ENCODE measurements at regions not wholly inside any gene's neighbourhood (a gene's known extent, or its start where the extent isn't known, plus 50 kb on each side); places are given as distances from the start of the nearest gene placed in this dataset.

GRCh38 chr2:13770279-13770678 lies 862.2 kb upstream of the LRATD1 start:
- Mint-ChIP-seq H3K27ac (no peak overlapping the region), H3K4me1 (no peaks in the 10 kb centered on the region), H3K27me3 (ENCODE audit: insufficient read depth, low read depth, poor library complexity) (no peaks in the 10 kb centered on the region), H3K36me3 (ENCODE audit: low read depth) (no peaks in the 10 kb centered on the region), H3K4me3 (no peak overlapping the region), H3K9me3 (no peaks in the 10 kb centered on the region)
- H3K4me3 ChIP-seq, result no peak overlapping the region
- H3K79me2 ChIP-seq (replicated peaks; ENCODE audit: insufficient read depth), result no peaks in the 10 kb centered on the region
- no peaks in the 10 kb centered on the region for H4K20me1 ChIP-seq (replicated peaks; ENCODE audit: insufficient read depth)
- H3K4me1 ChIP-seq (ENCODE audit: insufficient read depth), result no peaks in the 10 kb centered on the region
- no peaks in the 10 kb centered on the region for H3K9me2 ChIP-seq (ENCODE audit: insufficient read depth)
- DNase-seq (ENCODE audit: low spot score) (no peak), ATAC-seq (no peak)
- no peak overlapping the region for H2AFZ ChIP-seq
- no peaks in the 10 kb centered on the region for H3K27me3 ChIP-seq (ENCODE audit: insufficient read depth)
- TF ChIP-seq JUNB (IDR thresholded peaks at IDR 0.05; ENCODE audit: unreplicated experiment), result no peak
- TF ChIP-seq POLR2AphosphoS5 (IDR thresholded peaks at IDR 0.05; ENCODE audit: low read depth), result no peak
- no peak for TF ChIP-seq ETS1 (IDR thresholded peaks at IDR 0.05)
- TF ChIP-seq NANOG (IDR thresholded peaks at IDR 0.05; ENCODE audit: borderline replicate concordance), result no peak
- TF ChIP-seq STAT1 (IDR thresholded peaks at IDR 0.05; ENCODE audit: unreplicated experiment), result no peak
- no peak for TF ChIP-seq ZNF331 (CRISPR knock-in tag; IDR thresholded peaks at IDR 0.05; ENCODE audit: low read depth)
- no peak for TF ChIP-seq REST (IDR thresholded peaks at IDR 0.05; ENCODE audit: unreplicated experiment)
- no peak for TF ChIP-seq ZNF462 (CRISPR knock-in tag; IDR thresholded peaks at IDR 0.05)
- TF ChIP-seq CREB1 (CRISPR knock-in tag; IDR thresholded peaks at IDR 0.05; ENCODE audit: low read depth), result no peak
- TF ChIP-seq EZH2phosphoT487 (IDR thresholded peaks at IDR 0.05; ENCODE audit: unreplicated experiment), result no peak
- no peak for TF ChIP-seq EZH2 (IDR thresholded peaks at IDR 0.05; ENCODE audit: low read depth, unreplicated experiment)
- no peak for TF ChIP-seq ZNF114 (CRISPR knock-in tag; IDR thresholded peaks at IDR 0.05)
- TF ChIP-seq CTCF (conservative IDR thresholded peaks at IDR 0.05; ENCODE audit: low read depth in 2 of 2), result no peak
- H3F3A ChIP-seq (replicated peaks; ENCODE audit: low read depth), result no peaks in the 10 kb centered on the region
- H3K27ac ChIP-seq (ENCODE audit: low read depth), result no peak overlapping the region
- H3K4me2 ChIP-seq, result no peak overlapping the region
- no peaks in the 10 kb centered on the region for H3K36me3 ChIP-seq (ENCODE audit: insufficient read depth)
